SIG-M5 (cell line): ENCODE measurements at regions not wholly inside any gene's neighbourhood (a gene's known extent, or its start where the extent isn't known, plus 50 kb on each side); places are given as distances from the start of the nearest gene placed in this dataset.
"Not testable (repeated sequence)": the region's sequence is repeated elsewhere in the genome, so short reads cannot be mapped to it uniquely, and the experiment has no call there.

Experiments used
- DNase-seq: peaks from one replicate; lab custom pipeline; 2025; lab: John Stamatoyannopoulos, UW

GRCh38 chr4:9505341-9505740 is 61.1 kb downstream of the DEFB131A start:
- DNase-seq: not testable (repeated sequence)

GRCh38 chr4:9506672-9507071 is 62.5 kb downstream of the DEFB131A start:
- DNase-seq: not testable (repeated sequence)

GRCh38 chr4:9512941-9513340 is 68.7 kb downstream of the DEFB131A start:
- not testable (repeated sequence) for DNase-seq

- not testable (repeated sequence) for DNase-seq
These were observed 75.4 kb downstream of the DEFB131A start for GRCh38 chr4:9519631-9520030.

GRCh38 chr4:9522903-9523302 is 78.7 kb downstream of the DEFB131A start:
- not testable (repeated sequence) for DNase-seq

- not testable (repeated sequence) for DNase-seq
These were observed 80.2 kb downstream of the DEFB131A start for GRCh38 chr4:9524406-9524805.

- not testable (repeated sequence) for DNase-seq
These were observed 88.1 kb downstream of the DEFB131A start for GRCh38 chr4:9532134-9532862.

GRCh38 chr4:9532863-9533192 is 88.6 kb downstream of the DEFB131A start:
- not testable (repeated sequence) for DNase-seq

GRCh38 chr4:9537101-9537500 is 92.9 kb downstream of the DEFB131A start:
- DNase-seq: not testable (repeated sequence)

- not testable (repeated sequence) for DNase-seq
These were observed 95.8 kb downstream of the DEFB131A start for GRCh38 chr4:9539939-9540520.

- DNase-seq: not testable (repeated sequence)
These were observed 97.2 kb downstream of the DEFB131A start for GRCh38 chr4:9541388-9541915.

GRCh38 chr4:9544851-9545250 is 100.6 kb downstream of the DEFB131A start:
- not testable (repeated sequence) for DNase-seq

- not testable (repeated sequence) for DNase-seq
These were observed 103.3 kb downstream of the DEFB131A start for GRCh38 chr4:9547470-9547869.

GRCh38 chr4:9556076-9556475 is 111.9 kb downstream of the DEFB131A start:
- DNase-seq: not testable (repeated sequence)

GRCh38 chr4:9577869-9578268 is 133.7 kb downstream of the DEFB131A start:
- DNase-seq: not testable (repeated sequence)

- DNase-seq: not testable (repeated sequence)
These were observed 138.7 kb downstream of the DEFB131A start for GRCh38 chr4:9582880-9583279.

- no peak for DNase-seq
These were observed 147.8 kb downstream of the DEFB131A start for GRCh38 chr4:9592010-9592409.

GRCh38 chr4:9594948-9595347 is 150.7 kb downstream of the DEFB131A start:
- no peak for DNase-seq

GRCh38 chr4:9595531-9595930 is 151.3 kb downstream of the DEFB131A start:
- DNase-seq: peak; percentile 3

- no peak for DNase-seq
These were observed 155.1 kb downstream of the DEFB131A start for GRCh38 chr4:9599266-9599665.

- DNase-seq: no peak
These were observed 156.0 kb downstream of the DEFB131A start for GRCh38 chr4:9600246-9600645.

GRCh38 chr4:9602389-9602914 is 158.2 kb downstream of the DEFB131A start:
- DNase-seq: no peak
